Right lobe of liver (tissue), 6 donors: ENCODE measurements at regions not wholly inside any gene's neighbourhood (a gene's known extent, or its start where the extent isn't known, plus 50 kb on each side); places are given as distances from the start of the nearest gene placed in this dataset.

Source experiments
- ATAC-seq, 4 donors: fragments of 200-7000 bp; cut with Tn5 transposase; one replicate each; pipeline ENCODE4 v1.9.1; 2020; ENCODE audit warnings: mild to moderate bottlenecking in 4 of 4, moderate library complexity in 4 of 4
- DNase-seq, 3 donors: peaks; one replicate each; pipeline ENCODE4 v3.0.0-alpha.2; 2020
- H3K27ac ChIP-seq, 3 donors: fragments of 200-600 bp; one replicate each; pipeline ENCODE4 v1.8.0; 2022
- H3K27me3 ChIP-seq, 2 donors: fragments of 200-600 bp; one replicate each; pipeline ENCODE4 v1.8.0; 2022
- H3K36me3 ChIP-seq, 4 donors: fragments of 200-600 bp; sonication (generic) in 1 of 4; one replicate each; pipeline versions ENCODE4 v1.5.1 to v1.8.0; 2017 to 2022; ENCODE audit warnings: control low read depth in 1 of 4
- H3K4me1 ChIP-seq, 4 donors: fragments of 200-600 bp; sonication (generic) in 1 of 4; one replicate each; pipeline versions ENCODE4 v1.5.1 to v1.8.0; 2017 to 2022; ENCODE audit warnings: control low read depth in 1 of 4
- H3K4me3 ChIP-seq, 3 donors: fragments of 200-600 bp; one replicate each; pipeline ENCODE4 v1.8.0; 2022
- H3K9me3 ChIP-seq, 4 donors: fragments of 200-600 bp; sonication (generic) in 1 of 4; one replicate each; pipeline versions ENCODE4 v1.5.1 to v1.8.0; 2017 to 2022; ENCODE audit warnings: control low read depth in 1 of 4
- CTCF ChIP-seq, 4 donors: fragments of 200-600 bp in 3 of 4; fragments of 450-650 bp in 1 of 4; IDR thresholded peaks; one replicate each; pipeline versions ENCODE4 v1.5.1 to v1.8.0; 2016 to 2022; ENCODE audit warnings: antibody characterized with exemption in 4 of 4, mild to moderate bottlenecking in 2 of 4
- POLR2A ChIP-seq: fragments of 450-650 bp; IDR thresholded peaks from one replicate; pipeline ENCODE4 v1.6.1; 2017; ENCODE audit warnings: antibody characterized with exemption, mild to moderate bottlenecking
- WGBS: methylation state at CpG from one replicate; pipeline ENCODE4 v1.1.6; 2018; ENCODE audit warnings: low coverage, low lambda C conversion rate; ENCODE audit not compliant: insufficient coverage; ENCODE audit errors: missing lambda C conversion rate; 5-methylcytosine and 5-hydroxymethylcytosine counted together
- intact Hi-C, 2 donors: fragments of 100-400 bp; cut with DNase I; formaldehyde crosslinking; loops; one replicate each; pipeline versions ENCODE4 v1.11.2 to v1.14.1; 2022
- donor health status: DM: no; HTN: yes; CAD: no.
- donor health status: DM: no; HTN: no; CAD: no.
- donor health status: DM: no; HTN: no; CAD: no.
- donor health status: DM: no; HTN: yes; CAD: no.
- donor health status: DM: no; HTN: yes; CAD: no.

GRCh38 chr6:6915813-6916547 is 191.8 kb upstream of the RREB1 start:
- TF ChIP-seq CTCF (IDR thresholded peaks at IDR 0.05) (no peak), POLR2A (no peak)
- no peaks in the 10 kb centered on the region for H3K27me3 ChIP-seq
- DNase-seq, result peak; percentile 41 to 86 (median 66)
- H3K4me3 ChIP-seq, result peak overlapping the region in 2 of 3 donors; percentile 10 to 36
- peak overlapping the region; percentile 35 to 91 (median 87) for H3K27ac ChIP-seq
- ATAC-seq, result peak; percentile 76 to 88 (median 80)
- H3K36me3 ChIP-seq, result no peaks in the 10 kb centered on the region
- no peaks in the 10 kb centered on the region for H3K9me3 ChIP-seq
- peaks cover 0 to 8% (median 4%) of the 10 kb centered on the region in 4 donors for H3K4me1 ChIP-seq
- intact Hi-C loops, result no loop called here
- WGBS, result 4% methylated on average over 9 of the region's 9 CpGs

GRCh38 chr6:6916598-6916997 is 191.2 kb upstream of the RREB1 start:
- H3K4me3 ChIP-seq, result no peak overlapping the region
- no peaks in the 10 kb centered on the region for H3K36me3 ChIP-seq
- no peaks in the 10 kb centered on the region for H3K27me3 ChIP-seq
- H3K27ac ChIP-seq, result peak overlapping the region in 2 of 3 donors; percentile 87 to 91
- peaks cover 0 to 8% (median 4%) of the 10 kb centered on the region in 4 donors for H3K4me1 ChIP-seq
- ATAC-seq (peak in 3 of 4 donors; percentile 10 to 25 (median 25)), DNase-seq (no peak)
- TF ChIP-seq POLR2A (no peak), CTCF (IDR thresholded peaks at IDR 0.05) (no peak)
- intact Hi-C loops, result no loop called here
- no peaks in the 10 kb centered on the region for H3K9me3 ChIP-seq
- 54% methylated on average over 2 of the region's 6 CpGs for WGBS

- Histone ChIP-seq H3K9me3 (no peaks in the 10 kb centered on the region), H3K27me3 (no peaks in the 10 kb centered on the region), H3K27ac (no peak overlapping the region), H3K36me3 (no peaks in the 10 kb centered on the region), H3K4me3 (no peak overlapping the region), H3K4me1 (peaks cover 0 to 8% (median 4%) of the 10 kb centered on the region in 4 donors)
- intact Hi-C loops, result no loop called here
- DNase-seq (no peak), ATAC-seq (peak in 1 of 4 donors; percentile 9)
- WGBS, result 69% methylated on average over 10 of the region's 12 CpGs
- no peak for TF ChIP-seq POLR2A
- no peak for TF ChIP-seq CTCF (IDR thresholded peaks at IDR 0.05)
These were observed 189.4 kb upstream of the RREB1 start for GRCh38 chr6:6918216-6918983.

- Histone ChIP-seq H3K27ac (no peak overlapping the region), H3K4me1 (peaks cover 0 to 8% (median 4%) of the 10 kb centered on the region in 4 donors), H3K36me3 (no peaks in the 10 kb centered on the region), H3K9me3 (no peaks in the 10 kb centered on the region), H3K4me3 (no peak overlapping the region), H3K27me3 (no peaks in the 10 kb centered on the region)
- ATAC-seq (no peak), DNase-seq (no peak)
- intact Hi-C loops, result no loop called here
- TF ChIP-seq POLR2A (no peak), CTCF (IDR thresholded peaks at IDR 0.05) (no peak)
- WGBS, result 100% methylated on average over 2 of the region's 2 CpGs
These were observed 188.6 kb upstream of the RREB1 start for GRCh38 chr6:6919173-6919572.
